ENCODE measurements at regions not wholly inside any gene's neighbourhood (a gene's known extent, or its start where the extent isn't known, plus 50 kb on each side); places are given as distances from the start of the nearest gene placed in this dataset.

- no peak for DNase-seq (ENCODE audit: low read depth in 1 of 2, low spot score in 1 of 2)
Observed at GRCh38 chr15:39456159-39456558, 124.7 kb upstream of the THBS1 start.

DNA sequence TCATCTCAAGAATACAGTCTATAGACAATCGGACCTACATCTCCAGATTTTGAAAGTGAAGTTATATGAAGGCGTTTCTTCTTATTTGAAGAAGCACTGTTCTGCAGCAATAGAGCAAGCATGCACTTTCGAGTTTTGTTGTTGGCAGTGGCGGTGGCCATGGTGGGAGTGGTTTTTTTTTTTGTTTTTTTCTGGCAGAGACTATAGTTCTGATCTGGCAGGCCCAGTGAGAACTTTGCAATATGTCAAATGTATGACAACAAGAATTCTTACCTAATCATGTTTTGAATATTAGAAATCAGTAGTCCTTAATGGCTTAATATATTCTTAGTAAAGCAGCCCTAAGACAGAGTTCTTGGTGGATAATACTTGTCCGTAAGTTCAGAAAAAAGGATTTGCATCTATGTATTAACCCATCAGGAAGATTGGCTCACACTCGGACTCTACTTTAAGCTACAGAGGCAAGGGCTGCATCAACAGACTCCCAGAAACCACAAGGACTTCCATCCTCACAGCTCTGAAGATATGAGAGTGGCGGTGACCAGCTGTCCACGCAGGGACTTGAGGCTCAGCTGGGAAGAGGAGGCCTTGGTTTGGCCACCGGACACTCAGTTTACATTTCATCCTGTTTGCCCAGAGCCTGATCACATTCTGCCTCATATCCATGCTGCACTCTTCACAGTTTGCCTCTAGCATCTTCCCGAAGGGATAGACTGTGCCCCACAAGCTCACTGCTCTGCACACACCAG lies 124.1 kb upstream of the THBS1 start:
- no peak for DNase-seq (ENCODE audit: low read depth in 1 of 2, low spot score in 1 of 2)

DNA sequence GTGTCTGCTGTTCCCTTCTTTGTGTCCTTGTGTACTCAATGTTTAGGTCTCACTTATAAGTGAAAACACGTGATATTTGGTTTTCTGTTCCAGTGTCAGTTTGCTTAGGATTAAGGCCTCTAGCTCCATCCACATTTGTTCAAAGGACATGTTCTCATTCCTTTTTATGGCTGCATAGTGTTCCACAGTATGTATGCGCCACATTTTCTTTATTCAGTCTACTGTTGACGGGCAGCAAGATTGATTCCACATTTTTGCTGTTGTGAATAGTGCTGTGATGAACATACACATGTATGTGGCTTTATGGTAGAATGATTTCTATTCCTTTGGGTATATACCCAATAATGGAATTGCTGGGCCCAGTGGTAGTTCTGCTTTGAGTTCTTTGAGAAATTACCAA lies 122.7 kb upstream of the THBS1 start:
- no peak for DNase-seq (ENCODE audit: low read depth in 1 of 2, low spot score in 1 of 2)

DNA sequence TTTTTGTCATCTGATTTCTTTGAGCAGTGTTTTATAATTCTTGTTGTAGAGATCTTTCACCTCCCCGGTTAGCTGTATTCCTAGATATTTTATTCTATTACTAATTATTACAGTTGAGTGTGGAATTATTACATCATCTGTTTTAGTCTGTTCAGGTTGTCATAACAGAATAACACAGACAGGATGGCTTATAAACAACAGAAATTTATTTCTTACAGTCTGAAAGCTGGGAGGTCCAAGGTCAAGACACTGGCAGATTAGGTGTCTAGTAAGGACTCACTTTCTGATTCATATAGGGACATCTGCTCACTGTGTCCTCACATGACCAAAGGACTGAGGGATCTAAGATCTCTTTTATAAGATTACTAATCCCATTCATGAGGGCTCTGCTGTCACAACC lies 121.3 kb upstream of the THBS1 start:
- no peak for DNase-seq (ENCODE audit: low read depth in 1 of 2, low spot score in 1 of 2)

- DNase-seq (ENCODE audit: low read depth in 1 of 2, low spot score in 1 of 2): no peak
Observed at GRCh38 chr15:39460748-39461147, 120.1 kb upstream of the THBS1 start.

GRCh38 chr15:39461536-39462130 lies 119.2 kb upstream of the THBS1 start:
- no peak for DNase-seq (ENCODE audit: low read depth in 1 of 2, low spot score in 1 of 2)

- no peak for DNase-seq (ENCODE audit: low read depth in 1 of 2, low spot score in 1 of 2)
Observed at GRCh38 chr15:39462691-39463090, 118.2 kb upstream of the THBS1 start.

DNA sequence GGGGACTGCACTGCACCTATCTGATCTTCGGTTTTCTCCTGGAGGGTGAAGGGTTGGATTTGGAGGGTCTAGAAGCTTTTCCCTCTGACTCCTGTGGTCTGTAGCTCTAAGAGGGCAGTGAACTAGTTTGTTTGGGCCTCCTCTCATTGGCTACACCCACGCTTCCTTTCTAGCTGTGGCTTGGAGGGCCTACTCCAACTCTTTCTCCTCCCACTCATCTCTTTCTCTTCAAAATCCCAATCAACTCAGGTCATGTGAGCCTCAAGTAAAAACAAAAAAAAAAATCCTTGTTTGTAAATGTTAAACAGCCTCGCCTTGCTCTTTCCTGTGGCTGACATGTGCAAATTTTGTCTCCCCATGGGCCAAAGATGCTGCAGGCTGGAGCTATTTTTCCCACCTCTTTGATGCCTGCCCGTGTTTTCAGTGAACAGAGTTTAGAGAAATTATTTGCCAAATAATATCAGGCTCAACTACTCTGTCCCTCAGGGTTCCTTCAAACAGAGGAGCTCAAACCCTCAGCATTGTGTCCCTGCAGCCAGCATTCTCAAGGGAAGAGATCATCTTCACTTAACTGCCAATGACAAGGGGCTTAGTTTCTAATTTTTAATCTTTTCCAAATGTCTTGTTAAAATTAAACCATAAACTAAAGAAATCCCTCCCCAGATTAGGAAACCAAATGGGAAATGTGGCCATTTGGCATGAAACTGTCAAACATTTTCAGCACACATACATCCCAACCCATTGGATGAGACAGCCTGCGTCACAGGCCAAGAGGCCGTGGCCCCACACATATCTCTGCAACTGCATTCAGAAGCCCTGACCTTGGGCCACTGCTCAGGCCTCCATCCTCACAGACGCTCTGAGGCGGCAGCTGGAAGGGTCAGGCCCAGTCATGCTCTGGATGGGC lies 114.8 kb upstream of the THBS1 start:
- DNase-seq (ENCODE audit: low read depth in 1 of 2, low spot score in 1 of 2): no peak

DNA sequence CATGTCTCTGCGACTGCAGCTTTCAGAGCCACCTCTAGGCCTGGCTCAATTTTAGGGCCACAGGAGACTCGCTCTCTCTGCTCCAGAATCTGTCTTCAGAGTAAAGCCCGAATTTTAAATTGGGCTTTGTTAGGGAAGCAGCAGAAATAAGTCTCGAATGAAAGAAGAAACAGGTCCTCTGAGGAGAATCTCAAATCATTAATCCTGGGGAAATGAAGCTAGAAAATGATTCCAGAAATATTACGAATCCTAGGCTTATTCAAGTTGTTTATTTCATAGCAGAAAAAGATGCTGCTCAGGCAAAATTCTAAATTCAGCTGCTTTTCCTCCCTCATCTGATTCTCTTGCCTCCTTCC lies 114.2 kb upstream of the THBS1 start:
- no peak for DNase-seq (ENCODE audit: low read depth in 1 of 2, low spot score in 1 of 2)

DNA sequence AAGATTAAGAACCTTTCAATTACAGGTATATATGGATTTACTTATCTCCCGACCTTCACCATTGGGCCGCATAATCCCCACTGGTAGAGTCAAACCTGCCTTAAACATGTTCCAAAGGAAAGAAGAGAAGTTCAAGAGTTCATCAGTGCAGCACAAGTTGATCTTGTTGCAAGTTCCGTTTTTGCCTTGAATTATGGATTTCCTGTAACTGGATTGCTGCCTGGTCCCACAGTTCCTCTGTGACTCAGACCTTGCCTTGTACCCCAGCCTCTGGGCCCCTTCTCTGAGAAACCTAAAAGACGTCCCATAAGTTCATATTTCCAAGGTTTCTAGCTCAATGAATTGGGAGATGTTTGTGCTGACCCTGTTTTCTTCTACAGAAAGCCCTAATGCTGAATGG lies 112.5 kb upstream of the THBS1 start:
- no peak for DNase-seq (ENCODE audit: low read depth in 1 of 2, low spot score in 1 of 2)

DNA sequence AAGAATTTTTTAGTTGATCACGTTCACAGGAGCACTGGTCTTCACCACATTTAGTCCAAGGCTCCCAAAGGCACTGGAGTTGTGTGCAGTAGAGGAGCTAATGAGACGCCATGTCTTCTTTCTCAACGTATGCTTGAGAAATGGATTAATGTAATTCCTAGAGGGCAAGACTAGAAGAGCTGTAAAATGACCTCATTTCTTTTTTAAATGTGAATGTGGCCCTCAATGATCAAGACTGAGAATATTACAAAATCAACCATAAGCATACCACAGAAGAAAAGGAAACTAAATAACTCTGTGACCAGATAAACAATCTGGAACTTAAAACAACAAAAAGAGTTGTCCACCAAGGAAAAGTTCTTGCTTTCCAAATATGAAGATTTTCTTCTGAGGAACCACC lies 112.1 kb upstream of the THBS1 start:
- no peak for DNase-seq (ENCODE audit: low read depth in 1 of 2, low spot score in 1 of 2)

DNA sequence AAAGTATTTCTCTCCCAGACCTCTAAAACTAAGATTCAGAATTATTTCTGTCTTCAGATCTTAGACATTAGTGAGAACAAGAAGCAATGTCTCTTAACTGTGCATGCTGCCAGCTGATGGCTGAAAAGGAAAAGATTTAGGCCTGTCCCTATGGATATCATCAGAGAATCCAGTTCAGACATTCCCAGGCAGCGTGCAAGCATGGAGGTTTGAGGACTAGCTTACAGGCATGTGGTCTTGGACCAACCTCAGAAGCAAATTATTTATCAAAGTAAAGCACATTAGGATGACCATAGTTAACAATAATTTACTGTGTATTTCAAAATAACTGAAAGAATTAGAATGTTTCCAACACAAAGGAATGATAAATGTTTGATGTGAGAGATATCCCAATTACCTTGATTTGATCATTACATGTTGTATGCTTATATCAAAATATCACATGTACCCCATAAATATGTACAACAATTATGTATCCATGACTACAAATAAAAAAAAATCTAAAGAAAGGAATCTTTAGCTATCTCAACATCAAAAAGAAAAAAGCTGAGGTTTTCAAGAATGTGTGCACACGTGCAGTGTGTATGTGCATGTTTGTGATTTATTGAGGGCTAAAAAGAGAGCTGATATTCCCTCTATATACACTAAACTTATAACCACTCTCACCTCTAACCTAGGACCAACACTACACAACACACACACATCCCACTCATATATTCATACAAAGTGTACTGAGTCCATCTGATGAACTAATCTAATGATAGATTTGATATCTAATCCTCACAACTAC lies 108.9 kb upstream of the THBS1 start:
- no peak for DNase-seq (ENCODE audit: low read depth in 1 of 2, low spot score in 1 of 2)

- DNase-seq (ENCODE audit: low read depth in 1 of 2, low spot score in 1 of 2): no peak
Observed at GRCh38 chr15:39472621-39473297, 108.1 kb upstream of the THBS1 start.

DNA sequence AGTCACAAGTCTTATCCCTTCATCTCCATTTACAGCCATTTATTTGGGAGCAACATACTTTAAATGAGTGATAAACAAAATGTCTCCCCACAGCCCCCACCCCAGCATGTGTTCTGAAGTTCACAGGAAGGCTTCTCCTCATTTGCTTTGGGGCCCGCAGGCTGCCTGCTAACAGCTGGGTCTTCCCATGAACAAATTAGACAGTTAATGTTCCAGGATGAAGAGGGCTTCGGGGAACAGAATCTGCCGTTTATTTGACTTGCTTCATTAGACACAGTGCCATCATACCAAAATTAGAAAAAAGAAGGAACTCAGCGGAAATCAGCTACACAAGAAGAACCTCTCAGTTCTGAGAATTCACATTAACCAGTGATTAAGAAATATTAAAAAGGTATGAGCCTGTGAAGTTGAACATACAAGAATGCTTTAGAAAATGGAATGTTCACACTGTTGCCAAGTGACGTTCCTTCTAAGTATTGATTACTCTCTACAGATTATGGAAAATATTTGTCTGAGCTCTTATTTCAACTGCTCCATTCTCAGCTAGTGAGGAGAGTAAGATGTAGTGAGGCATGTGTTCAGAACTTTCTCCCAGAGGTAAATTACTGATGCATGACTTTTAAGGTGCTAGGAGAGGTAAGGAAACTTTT lies 107.5 kb upstream of the THBS1 start:
- DNase-seq (ENCODE audit: low read depth in 1 of 2, low spot score in 1 of 2): no peak

- no peak for DNase-seq (ENCODE audit: low read depth in 1 of 2, low spot score in 1 of 2)
Observed at GRCh38 chr15:39474657-39475056, 106.2 kb upstream of the THBS1 start.

DNA sequence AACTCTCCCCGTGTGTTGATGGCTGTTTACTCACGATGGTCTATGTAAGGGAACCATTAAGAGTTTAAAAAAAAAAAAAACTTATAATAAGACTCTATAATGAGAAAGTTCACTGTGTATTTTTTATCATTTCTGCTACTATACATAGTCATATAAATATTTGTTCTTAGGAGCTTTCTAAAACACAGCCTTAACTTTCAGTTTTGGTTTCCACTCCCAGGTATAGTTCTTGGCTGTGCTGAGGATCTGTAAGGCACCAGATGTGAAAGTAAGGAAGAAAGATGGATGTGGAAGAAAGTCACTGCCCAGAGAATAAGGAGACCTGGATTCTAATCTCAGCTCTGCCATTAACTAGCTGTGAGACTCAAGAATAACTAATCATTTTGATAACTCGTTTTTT lies 101.9 kb upstream of the THBS1 start:
- no peak for DNase-seq (ENCODE audit: low read depth in 1 of 2, low spot score in 1 of 2)

- no peak for DNase-seq (ENCODE audit: low read depth in 1 of 2, low spot score in 1 of 2)
Observed at GRCh38 chr15:39479911-39480310, 101.0 kb upstream of the THBS1 start.

GRCh38 chr15:39482459-39482858 lies 98.4 kb upstream of the THBS1 start:
- DNase-seq (ENCODE audit: low read depth in 1 of 2, low spot score in 1 of 2): no peak

- DNase-seq (ENCODE audit: low read depth in 1 of 2, low spot score in 1 of 2): no peak
Observed at GRCh38 chr15:39486621-39487457, 94.0 kb upstream of the THBS1 start.

- DNase-seq (ENCODE audit: low read depth in 1 of 2, low spot score in 1 of 2): no peak
Observed at GRCh38 chr15:39487458-39487735, 93.5 kb upstream of the THBS1 start.

Measured in activated CD4-positive, alpha-beta T cell treated with anti-CD3 and anti-CD28 coated beads, Interleukin-2, amount 50 U/mL, for 24 hours (primary cell).